HG02610 (cell line): ENCODE measurements at regions not wholly inside any gene's neighbourhood (a gene's known extent, or its start where the extent isn't known, plus 50 kb on each side); places are given as distances from the start of the nearest gene placed in this dataset.

Experiments
- ATAC-seq: cut with Tn5 transposase; IDR thresholded peaks from one replicate; pipeline ENCODE4 v1.9.1; 2021; ENCODE audit warnings: mild to moderate bottlenecking, moderate library complexity; ENCODE audit not compliant: unreplicated experiment

DNA sequence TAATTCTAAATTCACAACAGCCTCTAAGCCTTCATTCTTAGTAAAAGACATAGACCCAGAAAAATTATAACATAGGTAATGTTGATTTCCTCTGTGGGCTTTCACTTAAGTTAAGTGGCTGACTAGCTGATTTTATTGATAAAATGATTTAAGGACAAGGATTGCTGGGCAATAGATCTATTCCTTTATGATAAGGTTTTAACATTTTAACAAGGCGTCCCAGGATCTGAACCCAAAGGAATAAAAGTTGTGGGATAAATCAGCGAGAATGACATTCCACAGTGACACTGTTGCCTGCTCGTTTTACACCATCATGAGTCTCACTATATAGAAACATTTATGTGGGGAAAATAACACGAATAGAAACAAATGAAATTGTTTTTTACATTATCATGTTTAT lies 1151.0 kb downstream of the ZPLD1 start:
- no peak for ATAC-seq

DNA sequence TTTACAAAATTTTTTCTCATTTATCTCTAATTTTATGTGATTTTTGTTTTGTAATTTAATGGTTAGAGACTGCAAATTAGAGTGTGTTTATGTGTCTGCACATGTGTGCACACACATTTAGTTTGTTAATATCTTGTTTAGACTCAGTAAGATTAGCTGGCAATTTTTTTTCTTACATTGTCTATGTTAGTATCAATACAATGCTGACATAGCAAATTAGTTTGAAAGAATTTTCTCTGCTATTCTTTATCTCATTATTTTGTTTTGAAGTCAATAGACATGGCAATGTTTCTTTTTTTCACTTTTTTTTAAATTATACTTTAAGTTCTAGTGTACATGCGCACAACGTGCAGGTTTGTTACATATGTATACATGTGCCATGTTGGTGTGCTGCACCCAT lies 1155.0 kb downstream of the ZPLD1 start:
- no peak for ATAC-seq

DNA sequence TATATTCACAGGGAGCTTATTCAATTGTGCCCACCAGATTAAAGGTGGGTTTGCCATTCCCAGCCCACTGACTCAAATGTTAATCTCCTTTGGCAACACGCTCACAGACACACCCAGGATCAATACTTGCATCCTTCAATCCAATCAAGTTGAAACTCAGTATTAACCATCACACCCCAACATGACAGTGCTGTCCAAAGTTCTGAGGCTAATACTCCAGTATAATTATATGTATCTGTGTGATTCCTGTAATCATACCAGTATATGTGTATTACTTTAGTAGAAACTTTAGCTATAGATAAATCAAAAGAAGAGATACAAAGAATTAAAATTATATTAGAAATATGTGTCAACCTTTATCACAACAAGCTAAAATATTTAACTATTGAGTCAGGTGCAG lies 1166.0 kb downstream of the ZPLD1 start:
- ATAC-seq: no peak

DNA sequence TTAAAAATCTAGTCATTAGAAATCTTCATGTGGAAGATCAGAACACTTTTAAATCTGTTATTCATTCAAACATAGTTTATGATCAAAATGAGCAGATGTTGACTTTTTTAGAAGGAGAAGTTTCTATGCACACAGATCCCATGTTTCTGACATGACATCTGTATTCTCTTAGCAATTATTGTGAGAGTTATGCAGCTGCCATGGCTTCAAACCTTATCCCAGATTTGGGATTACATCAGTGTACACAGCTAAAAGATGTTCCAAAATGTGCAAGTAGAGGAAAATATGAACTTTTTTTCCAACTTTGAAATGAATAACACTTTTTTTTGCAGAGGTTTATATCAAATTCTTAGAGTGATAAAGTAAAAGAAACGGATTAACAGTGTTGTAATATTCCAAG lies 1166.9 kb downstream of the ZPLD1 start:
- ATAC-seq: no peak

DNA sequence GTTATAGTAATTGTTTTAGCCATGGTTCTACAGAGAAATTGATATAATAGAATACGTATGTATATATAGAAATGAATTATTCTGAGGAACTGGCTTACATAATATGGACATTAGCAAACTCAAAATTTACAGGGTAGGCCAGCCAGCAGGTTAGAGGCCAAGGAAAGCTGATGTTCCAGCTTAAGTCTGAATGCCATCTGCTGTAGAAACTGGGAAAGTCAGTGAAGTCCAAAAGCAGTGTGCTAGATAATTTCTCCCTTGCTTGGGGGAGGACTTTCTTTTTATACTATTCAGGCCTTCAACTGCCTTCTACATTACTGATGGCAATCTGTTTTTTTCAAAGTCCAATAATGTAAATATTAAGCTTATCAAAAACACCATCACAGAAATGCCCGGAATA lies 1174.7 kb downstream of the ZPLD1 start:
- ATAC-seq: no peak

DNA sequence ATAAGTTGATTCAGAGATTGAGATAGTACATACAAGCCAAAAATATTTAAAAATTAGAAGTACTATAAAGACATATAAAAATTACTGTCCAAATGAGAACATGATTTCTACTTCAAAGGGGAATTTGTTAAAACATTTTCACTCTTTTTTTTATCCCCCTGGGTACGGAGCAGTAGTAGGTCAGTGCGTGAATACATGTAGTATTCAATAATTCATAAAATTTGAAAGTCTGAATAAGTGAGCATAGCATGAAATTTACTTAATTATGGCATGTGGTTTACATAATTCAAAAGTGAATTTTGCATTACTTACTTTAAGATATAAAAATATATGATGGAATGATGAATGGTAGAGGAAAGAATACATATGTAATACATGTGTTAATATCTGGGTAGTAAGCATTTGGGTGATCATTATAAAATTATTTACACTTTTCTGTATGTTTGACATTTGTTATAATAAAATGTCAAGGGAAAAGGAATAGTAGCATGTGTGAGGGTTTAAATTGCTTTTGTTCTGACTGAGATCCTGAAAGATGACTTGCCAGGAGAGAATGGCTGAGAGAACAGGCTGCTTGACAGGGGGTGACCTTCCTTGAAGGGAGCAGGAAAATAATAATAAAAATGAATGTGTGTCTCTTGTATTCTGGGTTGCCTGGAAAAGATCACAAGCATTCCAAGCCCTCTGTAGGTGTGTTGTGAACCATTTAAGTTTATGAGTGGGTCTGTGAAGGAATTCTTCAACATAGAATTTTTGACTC lies 1178.8 kb downstream of the ZPLD1 start:
- no peak for ATAC-seq

DNA sequence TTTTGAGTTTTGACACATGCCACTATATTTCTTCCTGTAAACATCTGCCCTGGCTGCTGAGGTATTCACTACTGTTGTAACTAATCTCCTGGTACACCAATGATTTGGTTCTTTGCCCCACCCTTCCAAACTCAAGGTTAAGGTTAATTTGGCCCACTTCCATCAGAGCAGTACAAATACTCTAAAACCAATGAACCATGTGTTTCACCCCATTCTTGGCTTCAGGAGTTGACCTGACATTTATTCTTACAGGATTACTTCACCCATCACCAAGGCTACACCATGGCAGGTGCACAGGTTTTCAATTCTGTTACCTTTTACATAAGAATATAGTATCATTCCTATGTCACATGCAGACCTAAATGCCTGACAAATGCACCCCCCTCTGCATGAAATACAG lies 1179.9 kb downstream of the ZPLD1 start:
- ATAC-seq: no peak

DNA sequence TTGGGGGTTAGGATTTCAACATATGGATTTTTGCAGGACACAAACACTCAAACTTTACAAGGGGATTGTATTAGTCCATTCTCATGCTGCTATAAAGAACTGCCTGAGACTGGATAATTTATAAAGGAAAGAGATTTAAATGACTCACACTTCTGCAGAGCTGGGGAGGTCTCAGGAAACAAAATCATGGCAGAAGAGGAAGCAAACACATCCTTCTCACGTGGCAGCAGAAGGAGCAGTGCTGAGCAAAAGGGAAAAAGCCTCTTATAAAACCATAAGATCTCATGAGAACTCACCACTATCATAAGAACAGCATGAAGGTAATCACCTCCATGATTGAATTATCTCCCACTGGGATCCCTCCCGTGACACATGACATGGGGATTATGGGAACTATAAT lies 1183.1 kb downstream of the ZPLD1 start:
- ATAC-seq: no peak

DNA sequence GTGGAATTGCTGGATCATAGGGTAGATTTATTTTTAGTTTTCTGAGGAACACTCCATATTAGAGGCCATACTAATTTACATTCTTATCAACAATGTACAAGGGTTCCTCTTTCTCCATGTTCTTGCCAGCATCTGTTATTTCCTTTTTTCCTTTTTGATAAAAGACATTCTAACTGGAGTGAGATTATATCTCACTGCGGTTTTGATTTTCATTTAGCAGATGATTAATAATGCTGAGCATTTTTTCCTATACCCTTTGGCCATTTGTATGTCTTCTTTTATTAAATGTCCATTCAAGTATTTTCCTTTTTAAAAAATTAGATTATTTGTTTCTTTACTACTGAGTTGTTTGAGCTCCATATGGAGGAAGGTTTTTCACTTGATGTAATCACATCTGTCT lies 1189.5 kb downstream of the ZPLD1 start:
- ATAC-seq: no peak

DNA sequence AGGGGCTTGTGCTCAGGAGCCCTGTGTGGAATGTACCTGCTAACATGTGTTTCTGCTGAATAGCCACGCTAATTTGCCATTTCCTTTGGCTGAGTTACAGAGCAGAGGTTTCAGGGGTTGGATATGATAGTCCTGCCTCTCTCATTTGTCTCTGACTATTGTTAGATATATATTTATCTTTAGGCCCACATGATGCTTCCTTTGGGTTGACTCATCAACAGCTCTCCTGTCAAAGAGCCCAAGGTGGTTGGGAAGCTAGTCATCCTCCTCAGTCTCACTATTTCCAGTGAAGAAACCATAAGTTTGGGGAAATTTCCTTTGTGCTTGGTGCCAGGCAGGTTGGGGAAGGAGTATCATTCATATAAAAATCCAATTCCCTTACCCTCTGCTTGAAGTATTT lies 1194.6 kb downstream of the ZPLD1 start:
- no peak for ATAC-seq

DNA sequence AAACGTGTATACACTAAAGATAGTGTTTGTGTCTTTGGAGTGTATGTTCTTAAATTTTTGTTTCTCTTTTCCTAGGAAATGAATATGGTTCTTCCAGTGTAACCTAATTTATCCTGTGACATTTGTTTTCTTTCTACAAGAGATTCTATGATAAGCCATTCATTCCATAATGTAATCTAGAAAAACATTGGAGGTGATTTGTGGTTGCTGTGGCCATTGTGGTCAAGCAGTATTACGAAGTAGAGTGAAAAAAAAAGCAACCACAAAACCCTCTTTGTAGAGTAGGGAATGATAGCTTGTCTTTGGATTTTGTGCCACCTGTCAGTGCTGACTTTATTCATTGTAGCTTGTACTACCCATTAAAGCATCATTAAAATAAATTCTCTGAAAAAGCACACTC lies 1209.6 kb downstream of the ZPLD1 start:
- no peak for ATAC-seq

DNA sequence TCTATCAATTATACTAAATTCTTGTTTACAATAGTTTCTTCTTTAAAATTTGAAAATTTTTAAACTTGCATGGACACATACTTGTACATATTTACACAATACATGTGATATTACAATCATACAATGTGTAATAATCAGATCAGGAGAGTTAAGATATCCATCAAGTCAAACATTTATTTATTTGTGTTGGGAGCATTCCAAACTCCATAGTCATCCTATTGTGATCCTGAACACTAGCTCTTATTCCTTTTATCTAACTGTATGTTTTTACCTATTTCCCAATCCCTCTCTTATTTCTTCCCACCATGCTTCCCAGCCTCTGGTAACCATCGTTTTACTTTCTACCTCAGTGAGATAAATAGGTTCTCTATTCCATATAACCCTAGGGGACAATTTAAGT lies 1219.2 kb downstream of the ZPLD1 start:
- no peak for ATAC-seq

DNA sequence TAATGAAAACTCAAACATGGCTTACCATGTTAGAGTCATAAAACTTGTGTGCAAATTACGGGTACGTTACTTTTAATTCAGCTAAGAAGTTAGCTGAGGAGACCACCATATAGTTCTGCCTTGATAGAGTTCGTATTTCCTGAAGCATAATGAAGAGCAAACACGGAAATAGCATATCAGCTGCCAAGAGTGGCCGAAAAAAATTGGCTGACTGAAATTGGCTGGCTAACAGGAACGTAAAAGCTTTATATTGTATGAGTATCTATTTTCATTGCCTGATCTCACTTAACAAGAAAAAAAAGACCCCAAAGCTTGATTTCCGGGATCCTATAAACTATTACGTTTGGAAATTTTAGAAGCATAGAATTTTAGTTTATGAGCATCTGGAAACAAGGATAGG lies 1222.9 kb downstream of the ZPLD1 start:
- ATAC-seq: no peak

DNA sequence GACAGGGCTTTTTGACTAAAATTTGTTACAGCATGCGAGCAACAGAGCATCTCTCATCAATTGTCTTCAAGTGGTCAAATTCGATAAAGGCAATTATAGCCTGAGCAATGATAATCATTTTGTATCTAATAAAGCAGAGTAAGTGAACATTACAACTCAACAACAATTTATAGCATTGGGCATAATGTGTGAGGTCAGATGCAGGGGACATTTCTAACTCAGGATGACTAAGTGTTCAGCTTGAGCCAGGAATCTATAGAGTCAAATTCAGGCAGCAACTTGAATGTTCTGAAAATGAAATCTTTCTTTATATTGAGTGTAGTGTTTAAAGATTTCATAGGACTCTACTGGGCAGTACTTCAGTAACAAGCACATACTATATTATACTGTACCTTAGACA lies 1226.0 kb downstream of the ZPLD1 start:
- ATAC-seq: no peak

DNA sequence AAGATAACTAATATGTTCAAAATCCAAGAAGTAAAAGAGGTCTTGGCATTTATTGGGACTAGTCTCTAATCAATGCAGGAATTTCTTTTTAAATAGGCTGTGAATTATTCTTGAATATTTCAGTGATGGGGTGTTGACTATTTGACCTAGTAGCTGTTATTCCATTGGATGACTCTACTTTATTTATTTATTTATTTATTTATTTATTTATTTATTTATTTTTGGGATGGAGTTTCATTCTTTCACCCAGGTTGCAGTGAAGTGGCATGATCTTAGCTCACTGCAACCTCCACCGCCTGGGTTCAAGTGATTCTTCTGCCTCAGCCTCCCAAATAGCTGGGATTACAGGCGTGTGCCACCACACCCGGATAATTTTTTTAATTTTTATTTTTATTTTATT lies 1227.8 kb downstream of the ZPLD1 start:
- ATAC-seq: no peak

DNA sequence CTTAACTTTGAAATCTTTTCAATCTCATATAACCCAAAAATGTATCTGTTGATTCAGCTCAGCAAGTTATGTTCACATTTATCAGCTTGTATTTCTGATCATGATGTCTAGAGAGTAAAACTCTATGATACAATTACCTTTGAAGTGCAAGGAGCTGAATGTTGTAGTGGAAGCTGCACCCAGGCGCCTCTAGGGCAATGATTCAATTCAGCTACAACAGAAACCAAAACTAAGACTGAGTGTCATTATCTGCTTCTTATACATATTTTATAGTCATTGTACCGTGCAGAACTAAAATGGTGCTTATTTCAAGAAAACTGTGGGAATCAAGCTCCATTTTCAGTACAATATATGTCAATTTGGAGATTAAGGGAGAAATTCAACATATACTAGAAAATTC lies 1237.5 kb downstream of the ZPLD1 start:
- ATAC-seq: no peak

DNA sequence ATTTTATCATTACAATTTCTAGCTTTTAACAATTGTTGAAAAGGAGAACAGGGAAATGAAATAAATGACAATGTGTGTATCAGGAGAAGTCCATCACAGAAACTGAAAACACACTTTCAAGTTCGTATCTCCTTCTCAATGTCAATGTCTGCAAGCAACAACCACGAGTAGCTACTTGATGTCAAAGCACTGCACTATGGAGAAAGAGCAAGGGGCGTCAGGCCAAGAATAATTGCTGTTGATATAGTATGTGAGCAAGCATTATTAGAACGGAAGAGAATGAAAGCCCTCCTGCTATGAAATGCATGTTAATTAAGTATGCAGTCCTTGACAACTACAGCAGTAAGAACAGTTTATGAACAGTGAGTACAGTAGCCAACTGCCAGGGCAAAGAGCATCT lies 1250.1 kb downstream of the ZPLD1 start:
- ATAC-seq: no peak

DNA sequence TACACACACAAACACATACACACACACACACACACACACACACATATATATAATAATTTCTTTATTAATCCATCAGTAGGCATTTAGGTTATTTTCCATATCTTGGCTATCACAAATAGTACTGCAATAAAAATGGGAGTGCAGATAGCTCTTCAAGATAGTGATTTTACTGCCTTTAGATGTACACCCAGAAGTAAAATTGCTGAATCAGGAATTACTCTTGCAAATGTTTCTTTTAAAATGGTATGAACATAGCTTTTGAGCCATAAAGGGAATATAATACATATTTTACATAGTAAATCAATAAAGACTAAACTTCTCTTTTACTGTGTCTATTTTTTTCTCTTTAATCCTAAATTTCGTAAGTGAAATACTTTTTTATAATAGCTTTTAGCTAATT lies 1251.1 kb downstream of the ZPLD1 start:
- ATAC-seq: no peak

DNA sequence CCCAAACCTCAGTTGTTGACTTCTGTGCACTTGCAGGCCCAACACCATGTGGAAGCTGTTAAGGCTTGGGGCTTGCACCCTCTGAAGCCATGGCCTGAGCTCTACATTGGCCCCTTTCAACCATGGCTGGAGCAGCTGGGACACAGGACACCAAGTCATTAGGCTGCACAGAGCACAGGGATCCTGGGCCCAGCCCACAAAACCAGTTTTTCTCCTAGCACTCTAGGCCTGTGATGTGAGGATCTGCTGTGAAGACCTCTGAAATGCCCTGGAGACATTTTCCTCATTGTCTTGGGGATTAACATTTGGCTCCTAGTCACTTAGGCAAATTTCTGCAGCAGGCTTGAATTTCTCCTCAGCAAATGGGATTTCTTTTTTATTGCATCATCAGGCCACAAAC lies 1255.7 kb downstream of the ZPLD1 start:
- no peak for ATAC-seq

DNA sequence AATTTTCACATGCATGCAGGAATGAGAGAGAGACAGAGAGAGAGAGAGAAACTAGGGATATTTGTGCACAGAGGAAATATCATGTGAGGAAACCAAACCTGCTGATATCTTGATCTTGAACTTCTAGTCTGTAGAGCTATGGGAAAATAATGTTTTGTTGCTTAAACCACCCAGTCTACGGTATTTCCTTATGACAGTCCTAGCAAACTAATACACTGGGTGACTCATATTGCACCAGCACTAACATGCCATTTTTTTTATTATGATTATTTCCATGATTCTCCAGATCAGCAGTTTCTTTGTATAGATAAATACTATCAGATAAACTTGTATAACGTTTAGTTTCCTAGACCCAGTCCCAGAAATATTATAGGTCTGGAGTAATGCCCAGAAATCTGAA lies 1259.0 kb downstream of the ZPLD1 start:
- no peak for ATAC-seq

DNA sequence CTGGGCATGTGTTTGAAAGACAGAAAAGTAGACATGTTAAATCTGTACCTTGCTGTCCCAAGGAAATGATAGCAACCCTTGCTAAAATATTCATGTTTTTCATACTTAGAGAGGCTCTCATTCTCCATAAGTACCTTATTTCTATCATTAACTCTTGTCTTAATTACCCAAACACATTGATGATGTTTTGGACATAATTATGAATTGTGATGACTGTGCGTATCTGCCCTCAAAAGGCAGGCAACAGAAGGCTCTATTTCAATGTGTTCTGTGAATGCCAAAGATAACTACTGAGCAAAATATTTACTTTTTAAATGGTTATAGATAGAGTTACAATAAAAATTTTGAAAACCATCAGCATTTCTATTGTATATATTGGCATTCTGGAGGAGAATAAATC lies 1263.8 kb downstream of the ZPLD1 start:
- no peak for ATAC-seq

DNA sequence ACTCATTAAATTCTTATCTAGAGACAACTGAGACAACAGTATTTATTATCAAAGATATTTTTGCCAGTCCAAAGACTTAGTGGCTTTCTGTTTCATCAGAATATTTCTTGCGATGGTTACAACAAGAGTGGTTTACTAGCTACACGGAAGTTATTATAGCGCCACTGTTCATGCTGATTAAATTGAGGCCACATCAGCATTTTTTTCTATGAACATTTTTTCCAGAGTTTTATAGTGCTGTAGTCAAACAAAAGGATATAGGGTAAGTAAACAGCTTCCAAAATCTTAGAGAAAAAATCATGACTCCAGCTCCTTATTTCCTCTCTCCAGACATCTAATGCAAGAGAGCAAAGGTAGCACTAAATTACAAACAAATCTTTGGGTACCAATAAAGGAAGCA lies 1264.4 kb downstream of the ZPLD1 start:
- ATAC-seq: no peak

DNA sequence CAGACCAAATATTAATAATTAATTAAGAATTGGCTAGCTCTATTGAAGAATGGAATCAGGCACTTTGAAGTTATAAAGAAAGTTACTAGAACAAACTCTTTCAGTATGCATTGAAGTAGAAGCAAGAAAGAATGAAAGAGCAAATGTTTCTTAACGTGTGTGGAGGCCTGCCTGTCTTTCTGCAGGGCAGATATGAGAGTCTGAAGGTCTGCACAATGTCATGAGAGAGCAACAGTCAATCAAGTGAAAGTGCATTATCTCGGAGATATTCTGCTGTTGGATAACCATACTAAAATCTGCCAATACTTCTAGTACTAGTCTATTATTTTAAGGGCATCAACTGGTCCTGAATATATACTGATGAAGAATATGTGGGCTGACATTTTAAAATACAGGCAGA lies 1270.8 kb downstream of the ZPLD1 start:
- no peak for ATAC-seq
